Endothelial cell of umbilical vein (primary cell): ENCODE measurements at regions not wholly inside any gene's neighbourhood (a gene's known extent, or its start where the extent isn't known, plus 50 kb on each side); places are given as distances from the start of the nearest gene placed in this dataset.

Source experiments
- CTCF ChIP-seq, 2 donors: IDR thresholded peaks; 1 replicate in 1 of 2; 2 replicates in 1 of 2; pipeline ENCODE4 v1.5.1; 2011; ENCODE audit warnings: low read length in 2 of 2, mild to moderate bottlenecking in 2 of 2, moderate library complexity in 2 of 2, control low read depth in 1 of 2, inconsistent platforms in 1 of 2, low read depth in 1 of 2; ENCODE audit not compliant: insufficient read depth in 1 of 2; ENCODE audit errors: extremely low read depth in 1 of 2
- EZH2 ChIP-seq: IDR thresholded peaks from 2 replicates; pipeline ENCODE4 v1.6.1; 2012; ENCODE audit warnings: borderline replicate concordance, low read depth, mild to moderate bottlenecking, moderate library complexity, low read length, inconsistent platforms; ENCODE audit not compliant: severe bottlenecking
- GATA2 ChIP-seq: IDR thresholded peaks from 2 replicates; pipeline ENCODE4 v1.7.0; 2011; ENCODE audit warnings: low read depth, mild to moderate bottlenecking, moderate library complexity, mixed read lengths, low read length; ENCODE audit not compliant: insufficient read length, insufficient read depth
- JUN ChIP-seq: IDR thresholded peaks from 2 replicates; pipeline ENCODE4 v1.6.1; 2011; ENCODE audit warnings: borderline replicate concordance, low read depth; ENCODE audit not compliant: insufficient read length, insufficient read depth
- MAX ChIP-seq: IDR thresholded peaks from 2 replicates; pipeline ENCODE4 v1.6.1; 2011; ENCODE audit not compliant: insufficient read depth, insufficient read length
- POLR2A ChIP-seq: IDR thresholded peaks from 2 replicates; pipeline ENCODE4 v1.6.1; 2012; ENCODE audit warnings: low read depth, mild to moderate bottlenecking, control low read depth, low read length
- POLR2AphosphoS5 ChIP-seq: IDR thresholded peaks from 2 replicates; pipeline ENCODE4 v1.6.1; 2012; ENCODE audit warnings: low read depth, mild to moderate bottlenecking, control low read depth, low read length, moderate library complexity; ENCODE audit not compliant: insufficient read depth

- no peak for TF ChIP-seq JUN
- TF ChIP-seq CTCF (IDR thresholded peaks at IDR 0.05; ENCODE audit: extremely low read depth in 1 of 2, insufficient read depth in 1 of 2, low read depth in 1 of 2, low read length in 2 of 2), result no peak
- TF ChIP-seq MAX, result no peak
- TF ChIP-seq EZH2, result no peak
- no peak for TF ChIP-seq POLR2A
- no peak for TF ChIP-seq POLR2AphosphoS5
- no peak for TF ChIP-seq GATA2
These were observed 362.9 kb upstream of the ZNF32 start for GRCh38 chr10:44011603-44011981.
